ENCODE measurements at regions not wholly inside any gene's neighbourhood (a gene's known extent, or its start where the extent isn't known, plus 50 kb on each side); places are given as distances from the start of the nearest gene placed in this dataset.

- intact Hi-C loops (cut with micrococcal nuclease), result no loop called here
- ATAC-seq (no peak), DNase-seq (no peak)
These were observed 792.1 kb downstream of the BRINP1 start for GRCh38 chr9:118577121-118577520.

GRCh38 chr9:118578467-118578866 is 790.8 kb downstream of the BRINP1 start:
- intact Hi-C loops (cut with micrococcal nuclease), result no loop called here
- ATAC-seq, result no peak
- no peak for DNase-seq

- DNase-seq (no peak), ATAC-seq (no peak)
- intact Hi-C loops (cut with micrococcal nuclease), result no loop called here
These were observed 785.8 kb downstream of the BRINP1 start for GRCh38 chr9:118583414-118583813.

GRCh38 chr9:118586978-118587377 is 782.3 kb downstream of the BRINP1 start:
- intact Hi-C loops (cut with micrococcal nuclease), result no loop called here
- no peak for DNase-seq
- ATAC-seq, result no peak

GRCh38 chr9:118594428-118594827 is 774.8 kb downstream of the BRINP1 start:
- DNase-seq (no peak), ATAC-seq (no peak)
- intact Hi-C loops (cut with micrococcal nuclease), result no loop called here

- intact Hi-C loops (cut with micrococcal nuclease), result no loop called here
- ATAC-seq (no peak), DNase-seq (no peak)
These were observed 773.4 kb downstream of the BRINP1 start for GRCh38 chr9:118595719-118596305.

GRCh38 chr9:118596374-118597015 is 772.7 kb downstream of the BRINP1 start:
- intact Hi-C loops (cut with micrococcal nuclease), result no loop called here
- ATAC-seq, result no peak
- DNase-seq, result no peak

- no peak for DNase-seq
- intact Hi-C loops (cut with micrococcal nuclease), result no loop called here
- ATAC-seq, result no peak
These were observed 762.6 kb downstream of the BRINP1 start for GRCh38 chr9:118606668-118607067.

GRCh38 chr9:118609355-118610044 is 759.7 kb downstream of the BRINP1 start:
- intact Hi-C loops (cut with micrococcal nuclease), result no loop called here
- DNase-seq, result no peak
- no peak for ATAC-seq

- DNase-seq (no peak), ATAC-seq (no peak)
- intact Hi-C loops (cut with micrococcal nuclease), result no loop called here
These were observed 757.0 kb downstream of the BRINP1 start for GRCh38 chr9:118612201-118612600.

- intact Hi-C loops (cut with micrococcal nuclease), result no loop called here
- no peak for DNase-seq
- ATAC-seq, result no peak
These were observed 755.2 kb downstream of the BRINP1 start for GRCh38 chr9:118613996-118614395.

GRCh38 chr9:118618084-118618483 is 751.2 kb downstream of the BRINP1 start:
- intact Hi-C loops (cut with micrococcal nuclease), result no loop called here
- DNase-seq, result no peak
- ATAC-seq, result no peak

- DNase-seq, result no peak
- ATAC-seq, result no peak
- intact Hi-C loops (cut with micrococcal nuclease), result no loop called here
These were observed 750.4 kb downstream of the BRINP1 start for GRCh38 chr9:118618849-118619248.

GRCh38 chr9:118624608-118625007 is 744.6 kb downstream of the BRINP1 start:
- DNase-seq, result no peak
- ATAC-seq, result no peak
- intact Hi-C loops (cut with micrococcal nuclease), result no loop called here

- DNase-seq (no peak), ATAC-seq (no peak)
- intact Hi-C loops (cut with micrococcal nuclease), result no loop called here
These were observed 739.2 kb downstream of the BRINP1 start for GRCh38 chr9:118630079-118630478.

GRCh38 chr9:118630931-118631595 is 738.2 kb downstream of the BRINP1 start:
- no peak for DNase-seq
- ATAC-seq, result no peak
- intact Hi-C loops (cut with micrococcal nuclease), result no loop called here

GRCh38 chr9:118631956-118632355 is 737.3 kb downstream of the BRINP1 start:
- ATAC-seq (no peak), DNase-seq (no peak)
- intact Hi-C loops (cut with micrococcal nuclease), result no loop called here

GRCh38 chr9:118635416-118635815 is 733.8 kb downstream of the BRINP1 start:
- ATAC-seq, result no peak
- no peak for DNase-seq
- intact Hi-C loops (cut with micrococcal nuclease), result no loop called here

GRCh38 chr9:118637681-118638080 is 731.6 kb downstream of the BRINP1 start:
- DNase-seq (no peak), ATAC-seq (no peak)
- intact Hi-C loops (cut with micrococcal nuclease), result no loop called here

GRCh38 chr9:118640836-118641560 is 728.2 kb downstream of the BRINP1 start:
- intact Hi-C loops (cut with micrococcal nuclease), result no loop called here
- DNase-seq, result no peak
- ATAC-seq, result no peak
